ENCODE measurements at regions not wholly inside any gene's neighbourhood (a gene's known extent, or its start where the extent isn't known, plus 50 kb on each side); places are given as distances from the start of the nearest gene placed in this dataset.

- Mint-ChIP-seq H3K9me3 (no peaks in the 10 kb centered on the region), H3K4me1 (no peaks in the 10 kb centered on the region), H3K27me3 (ENCODE audit: insufficient read depth, low read depth, poor library complexity) (peaks cover 2% of the 10 kb centered on the region), H3K4me3 (no peak overlapping the region), H3K27ac (no peak overlapping the region), H3K36me3 (ENCODE audit: low read depth) (no peaks in the 10 kb centered on the region)
- DNase-seq (ENCODE audit: low spot score) (no peak), ATAC-seq (no peak)
- no peaks in the 10 kb centered on the region for H3K27me3 ChIP-seq (ENCODE audit: insufficient read depth)
- H3K36me3 ChIP-seq (ENCODE audit: insufficient read depth) = no peaks in the 10 kb centered on the region
- peaks cover 6% of the 10 kb centered on the region for H3K9me2 ChIP-seq (ENCODE audit: insufficient read depth)
- H4K20me1 ChIP-seq (replicated peaks; ENCODE audit: insufficient read depth) = no peaks in the 10 kb centered on the region
- TF ChIP-seq NANOG (IDR thresholded peaks at IDR 0.05; ENCODE audit: borderline replicate concordance) (no peak), POLR2AphosphoS5 (IDR thresholded peaks at IDR 0.05; ENCODE audit: low read depth) (no peak), ETS1 (IDR thresholded peaks at IDR 0.05) (no peak), CREB1 (CRISPR knock-in tag; IDR thresholded peaks at IDR 0.05; ENCODE audit: low read depth) (no peak), EZH2phosphoT487 (IDR thresholded peaks at IDR 0.05; ENCODE audit: unreplicated experiment) (no peak), ZNF331 (CRISPR knock-in tag; IDR thresholded peaks at IDR 0.05; ENCODE audit: low read depth) (no peak), EZH2 (IDR thresholded peaks at IDR 0.05; ENCODE audit: low read depth, unreplicated experiment) (no peak), ZNF114 (CRISPR knock-in tag; IDR thresholded peaks at IDR 0.05) (no peak), ZNF462 (CRISPR knock-in tag; IDR thresholded peaks at IDR 0.05) (no peak), JUNB (IDR thresholded peaks at IDR 0.05; ENCODE audit: unreplicated experiment) (no peak), REST (IDR thresholded peaks at IDR 0.05; ENCODE audit: unreplicated experiment) (no peak), STAT1 (IDR thresholded peaks at IDR 0.05; ENCODE audit: unreplicated experiment) (no peak), CTCF (conservative IDR thresholded peaks at IDR 0.05; ENCODE audit: low read depth in 2 of 2) (no peak)
- no peaks in the 10 kb centered on the region for H3K4me1 ChIP-seq (ENCODE audit: insufficient read depth)
- no peaks in the 10 kb centered on the region for H3F3A ChIP-seq (replicated peaks; ENCODE audit: low read depth)
- no peak overlapping the region for H3K4me2 ChIP-seq
- no peaks in the 10 kb centered on the region for H3K79me2 ChIP-seq (replicated peaks; ENCODE audit: insufficient read depth)
- no peak overlapping the region for H3K27ac ChIP-seq (ENCODE audit: low read depth)
- no peak overlapping the region for H3K4me3 ChIP-seq
- no peak overlapping the region for H2AFZ ChIP-seq
These were observed 169.0 kb upstream of the TMEM229A start for GRCh38 chr7:124201768-124202349.

All from GM23338 (cell line).